ENCODE measurements at regions not wholly inside any gene's neighbourhood (a gene's known extent, or its start where the extent isn't known, plus 50 kb on each side); places are given as distances from the start of the nearest gene placed in this dataset.

DNA sequence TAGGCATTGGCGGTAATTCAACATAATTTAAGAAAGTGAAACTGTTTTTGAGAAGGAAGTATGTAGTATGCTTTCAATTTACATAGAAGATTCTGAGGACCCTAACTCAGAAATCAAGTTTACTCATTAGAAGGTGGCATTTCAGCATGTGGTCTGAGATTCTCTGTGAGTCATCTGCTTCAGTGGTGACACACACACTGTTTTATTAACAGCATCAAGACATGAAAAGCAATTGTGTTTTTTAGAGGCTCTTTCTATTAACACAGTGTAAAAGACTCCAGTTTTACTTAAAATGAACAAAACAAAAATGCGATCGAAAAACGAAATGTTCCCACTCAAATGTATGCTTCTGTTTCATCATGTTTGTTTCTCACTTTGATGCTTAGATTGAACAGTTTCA is 802.1 kb upstream of the SLITRK6 start:
- TF ChIP-seq, protein P1, sequence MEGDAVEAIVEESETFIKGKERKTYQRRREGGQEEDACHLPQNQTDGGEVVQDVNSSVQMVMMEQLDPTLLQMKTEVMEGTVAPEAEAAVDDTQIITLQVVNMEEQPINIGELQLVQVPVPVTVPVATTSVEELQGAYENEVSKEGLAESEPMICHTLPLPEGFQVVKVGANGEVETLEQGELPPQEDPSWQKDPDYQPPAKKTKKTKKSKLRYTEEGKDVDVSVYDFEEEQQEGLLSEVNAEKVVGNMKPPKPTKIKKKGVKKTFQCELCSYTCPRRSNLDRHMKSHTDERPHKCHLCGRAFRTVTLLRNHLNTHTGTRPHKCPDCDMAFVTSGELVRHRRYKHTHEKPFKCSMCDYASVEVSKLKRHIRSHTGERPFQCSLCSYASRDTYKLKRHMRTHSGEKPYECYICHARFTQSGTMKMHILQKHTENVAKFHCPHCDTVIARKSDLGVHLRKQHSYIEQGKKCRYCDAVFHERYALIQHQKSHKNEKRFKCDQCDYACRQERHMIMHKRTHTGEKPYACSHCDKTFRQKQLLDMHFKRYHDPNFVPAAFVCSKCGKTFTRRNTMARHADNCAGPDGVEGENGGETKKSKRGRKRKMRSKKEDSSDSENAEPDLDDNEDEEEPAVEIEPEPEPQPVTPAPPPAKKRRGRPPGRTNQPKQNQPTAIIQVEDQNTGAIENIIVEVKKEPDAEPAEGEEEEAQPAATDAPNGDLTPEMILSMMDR (IDR thresholded peaks at IDR 0.05), result no peak
- no peak for TF ChIP-seq POLR2A (IDR thresholded peaks at IDR 0.05)

Measured in sigmoid colon (tissue), 3 donors.